HepG2 (cell line): ENCODE measurements at regions not wholly inside any gene's neighbourhood (a gene's known extent, or its start where the extent isn't known, plus 50 kb on each side); places are given as distances from the start of the nearest gene placed in this dataset.

Experiments used
- FIP1L1 ChIP-seq: fragments of 200-400 bp; formaldehyde crosslinking; IDR thresholded peaks from 2 replicates; pipeline ENCODE4 v1.6.1; 2018; ENCODE audit warnings: low read depth, mild to moderate bottlenecking, low read length, moderate library complexity, borderline replicate concordance; ENCODE audit not compliant: insufficient read depth
- FOSL2 ChIP-seq: sonication (generic); formaldehyde crosslinking; IDR thresholded peaks from 2 replicates; pipeline ENCODE4 v1.4.0; 2020; ENCODE audit warnings: missing genetic modification reagents
- FOXA1 ChIP-seq, 2 experiments: fragments of 450-650 bp in 1 of 2; sonication (generic) in 1 of 2; formaldehyde crosslinking in 1 of 2; IDR thresholded peaks; 2 replicates each; pipeline versions ENCODE4 v1.4.0 to v1.6.1; 2016 to 2020; ENCODE audit warnings: missing genetic modification reagents in 1 of 2
- GABPA ChIP-seq, 2 experiments: IDR thresholded peaks; 2 replicates each; pipeline ENCODE4 v1.6.1; 2011 to 2016; ENCODE audit warnings: low read depth in 2 of 2, low read length in 1 of 2, missing biosample characterization in 1 of 2, missing genetic modification characterization in 1 of 2
- HNRNPK ChIP-seq: fragments of 200-400 bp; formaldehyde crosslinking; IDR thresholded peaks from 2 replicates; pipeline ENCODE4 v1.6.1; 2018; ENCODE audit warnings: low read length, low read depth, moderate library complexity, mild to moderate bottlenecking; ENCODE audit not compliant: poor library complexity, severe bottlenecking
- KLF15 ChIP-seq: sonication (generic); formaldehyde crosslinking; IDR thresholded peaks from 2 replicates; pipeline ENCODE4 v1.8.1; 2023; ENCODE audit warnings: borderline replicate concordance, mild to moderate bottlenecking, inconsistent platforms, missing genetic modification reagents, mixed read lengths
- LCORL ChIP-seq, 2 experiments: fragments of 450-650 bp in 1 of 2; sonication (generic) in 1 of 2; formaldehyde crosslinking in 1 of 2; IDR thresholded peaks; 2 replicates each; pipeline versions ENCODE4 v1.5.0 to v1.6.1; 2017 to 2020; ENCODE audit warnings: antibody characterized with exemption in 1 of 2, missing genetic modification reagents in 1 of 2
- MTF2 ChIP-seq: sonication (generic); formaldehyde crosslinking; IDR thresholded peaks from 2 replicates; pipeline ENCODE4 v1.5.0; 2020; ENCODE audit warnings: missing genetic modification reagents, borderline replicate concordance
- NFE2 ChIP-seq: sonication (generic); formaldehyde crosslinking; IDR thresholded peaks from 2 replicates; pipeline ENCODE4 v1.4.0; 2020; ENCODE audit warnings: missing genetic modification reagents
- NRL ChIP-seq: sonication (generic); formaldehyde crosslinking; IDR thresholded peaks from 2 replicates; pipeline ENCODE4 v1.5.0; 2020; ENCODE audit warnings: missing genetic modification reagents, mild to moderate bottlenecking, moderate library complexity, borderline replicate concordance
- PCBP1 ChIP-seq: fragments of 200-400 bp; formaldehyde crosslinking; IDR thresholded peaks from 2 replicates; pipeline ENCODE4 v1.6.1; 2017; ENCODE audit warnings: mild to moderate bottlenecking, low read depth, low read length, borderline replicate concordance
- SCMH1 ChIP-seq: sonication (generic); formaldehyde crosslinking; IDR thresholded peaks from 2 replicates; pipeline ENCODE4 v1.9.0; 2021; ENCODE audit warnings: missing genetic modification reagents, mild to moderate bottlenecking, borderline replicate concordance
- SOX6 ChIP-seq, 2 experiments: fragments of 450-650 bp in 1 of 2; sonication (generic) in 1 of 2; formaldehyde crosslinking in 1 of 2; IDR thresholded peaks; 2 replicates each; pipeline versions ENCODE4 v1.4.0 to v1.6.1; 2017 to 2020; ENCODE audit warnings: antibody characterized with exemption in 1 of 2, mild to moderate bottlenecking in 1 of 2, missing genetic modification reagents in 1 of 2
- TFDP1 ChIP-seq: IDR thresholded peaks from 2 replicates; pipeline ENCODE4 v1.6.1; 2016; ENCODE audit warnings: missing compliant biosample characterization, missing genetic modification reagents, borderline replicate concordance
- ZNF160 ChIP-seq: sonication (generic); formaldehyde crosslinking; IDR thresholded peaks from 2 replicates; pipeline ENCODE4 v1.8.0; 2022; ENCODE audit warnings: mild to moderate bottlenecking, inconsistent platforms, missing genetic modification reagents
- ZNF251 ChIP-seq: sonication (generic); formaldehyde crosslinking; IDR thresholded peaks from 2 replicates; pipeline ENCODE4 v1.9.0; 2021; ENCODE audit warnings: mild to moderate bottlenecking, missing genetic modification reagents
- ZNF337 ChIP-seq: sonication (generic); formaldehyde crosslinking; IDR thresholded peaks from 2 replicates; pipeline ENCODE4 v1.5.1; 2020; ENCODE audit warnings: missing genetic modification reagents, low read depth, mild to moderate bottlenecking, borderline replicate concordance
- ZNF350 ChIP-seq: sonication (generic); formaldehyde crosslinking; IDR thresholded peaks from 2 replicates; pipeline ENCODE4 v1.4.0; 2020; ENCODE audit warnings: mild to moderate bottlenecking, low read depth, missing genetic modification reagents, borderline replicate concordance
- ZNF549 ChIP-seq: sonication (generic); formaldehyde crosslinking; IDR thresholded peaks from 2 replicates; pipeline ENCODE4 v1.5.0; 2020; ENCODE audit warnings: missing genetic modification reagents
- ZNF598 ChIP-seq: sonication (generic); formaldehyde crosslinking; IDR thresholded peaks from 2 replicates; pipeline ENCODE4 v1.5.1; 2020; ENCODE audit warnings: mild to moderate bottlenecking, missing genetic modification reagents, borderline replicate concordance
- ZNF615 ChIP-seq: sonication (generic); formaldehyde crosslinking; IDR thresholded peaks from 2 replicates; pipeline ENCODE4 v1.5.0; 2020; ENCODE audit warnings: mild to moderate bottlenecking, missing genetic modification reagents, borderline replicate concordance
- ZNF616 ChIP-seq: sonication (generic); formaldehyde crosslinking; IDR thresholded peaks from 2 replicates; pipeline ENCODE4 v1.5.0; 2020; ENCODE audit warnings: low read depth, mild to moderate bottlenecking, missing genetic modification reagents
- TF ChIP-seq, protein P1 (sequence below): sonication (generic); formaldehyde crosslinking; IDR thresholded peaks from 2 replicates; pipeline ENCODE4 v1.8.1; 2023; ENCODE audit warnings: mild to moderate bottlenecking, missing genetic modification reagents

DNA sequence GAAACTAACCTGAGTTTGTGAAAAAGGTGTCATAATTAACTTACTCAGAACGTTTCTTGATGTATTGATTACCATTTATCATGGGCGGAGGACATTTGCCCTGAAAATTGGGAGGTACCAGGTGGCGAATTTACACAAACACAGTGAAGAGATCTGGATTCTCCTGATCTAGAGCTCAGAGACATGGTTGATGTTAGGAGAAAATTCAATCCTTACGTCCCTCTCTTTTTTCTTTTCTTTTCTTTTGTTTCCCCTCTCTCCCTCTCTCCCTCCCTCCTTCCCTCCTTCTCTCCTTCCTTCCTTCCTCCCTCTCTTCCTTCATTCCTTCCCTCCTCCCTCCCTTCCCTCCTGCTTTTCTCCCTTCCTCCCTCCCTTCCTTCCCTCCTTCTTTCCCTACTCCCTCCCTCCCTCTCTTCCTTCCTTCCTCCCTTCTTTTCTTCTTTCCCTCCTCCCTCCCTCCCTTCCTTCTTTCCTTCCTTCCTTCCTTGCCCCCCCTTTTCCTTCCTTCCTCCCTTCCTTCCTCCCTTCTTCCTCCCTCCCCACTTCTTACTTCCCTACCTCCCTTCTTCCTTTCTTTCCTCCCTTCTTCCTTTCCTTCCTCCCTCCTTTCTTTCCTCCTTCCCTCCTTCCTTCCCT, 234.1 kb downstream of the OTOR start (continued):
- TF ChIP-seq, protein P1, sequence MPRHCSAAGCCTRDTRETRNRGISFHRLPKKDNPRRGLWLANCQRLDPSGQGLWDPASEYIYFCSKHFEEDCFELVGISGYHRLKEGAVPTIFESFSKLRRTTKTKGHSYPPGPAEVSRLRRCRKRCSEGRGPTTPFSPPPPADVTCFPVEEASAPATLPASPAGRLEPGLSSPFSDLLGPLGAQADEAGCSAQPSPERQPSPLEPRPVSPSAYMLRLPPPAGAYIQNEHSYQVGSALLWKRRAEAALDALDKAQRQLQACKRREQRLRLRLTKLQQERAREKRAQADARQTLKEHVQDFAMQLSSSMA = no peak
- TF ChIP-seq FOSL2 (CRISPR knock-in tag) = no peak
- no peak for TF ChIP-seq FIP1L1
- 0 out of 2 replicates have a peak, but pooled peaks have one; percentile 12 for TF ChIP-seq FOXA1 (IDR thresholded peaks at IDR 0.05)
- TF ChIP-seq FOXA1 (CRISPR knock-in tag; IDR thresholded peaks at IDR 0.05) = no peak
- TF ChIP-seq ZNF350 (CRISPR knock-in tag) = no peak
- TF ChIP-seq ZNF160 = no peak
- no peak for TF ChIP-seq SOX6 (IDR thresholded peaks at IDR 0.05)
- TF ChIP-seq SOX6 (CRISPR knock-in tag; IDR thresholded peaks at IDR 0.05) = no peak
- TF ChIP-seq ZNF549 (CRISPR knock-in tag) = no peak
- TF ChIP-seq ZNF598 = no peak
- no peak for TF ChIP-seq KLF15
- TF ChIP-seq ZNF616 = no peak
- TF ChIP-seq SCMH1 (CRISPR knock-in tag) = no peak
- 0 out of 2 replicates have a peak, but pooled peaks have one; percentile 60 for TF ChIP-seq PCBP1
- TF ChIP-seq NRL (CRISPR knock-in tag) = no peak
- TF ChIP-seq MTF2 (CRISPR knock-in tag) = no peak
- no peak for TF ChIP-seq ZNF337 (CRISPR knock-in tag)
- no peak for TF ChIP-seq GABPA (IDR thresholded peaks at IDR 0.05; ENCODE audit: low read depth, low read length)
- TF ChIP-seq GABPA (CRISPR knock-in tag; IDR thresholded peaks at IDR 0.05; ENCODE audit: low read depth) = no peak
- no peak for TF ChIP-seq ZNF251
- TF ChIP-seq HNRNPK = peak; percentile 88
- TF ChIP-seq TFDP1 (CRISPR knock-in tag) = no peak
- no peak for TF ChIP-seq ZNF615 (CRISPR knock-in tag)
- no peak for TF ChIP-seq NFE2 (CRISPR knock-in tag)
- peak; percentile 7; the same call in 1 of the 2 replicates for TF ChIP-seq LCORL (IDR thresholded peaks at IDR 0.05)
- no peak for TF ChIP-seq LCORL (CRISPR knock-in tag; IDR thresholded peaks at IDR 0.05)
